Retina (tissue), 1 donor: ENCODE measurements at regions not wholly inside any gene's neighbourhood (a gene's known extent, or its start where the extent isn't known, plus 50 kb on each side); places are given as distances from the start of the nearest gene placed in this dataset.

Source experiments
- DNase-seq: peaks from one replicate; pipeline ENCODE4 v3.0.0-alpha.2; 2016

DNA sequence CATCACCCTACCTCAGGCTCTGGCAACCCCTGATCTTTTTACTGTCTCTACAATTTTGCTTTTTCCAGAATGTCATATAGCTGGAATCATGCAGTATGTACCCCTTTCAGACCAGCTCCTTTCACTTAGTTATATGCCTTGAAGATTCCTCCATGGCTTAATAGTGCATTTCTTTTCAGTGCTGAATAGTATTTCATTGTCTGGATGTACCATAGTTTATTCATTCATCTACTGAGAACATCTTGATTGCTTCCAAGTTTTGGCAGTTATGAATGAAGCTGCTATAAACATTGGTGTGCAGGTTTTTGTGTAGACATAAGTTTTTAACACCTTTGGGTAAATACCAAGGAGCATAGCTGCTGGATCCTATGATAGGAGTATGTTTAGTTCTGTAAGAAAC lies 50.8 kb upstream of the ANP32A start:
- no peak for DNase-seq

DNA sequence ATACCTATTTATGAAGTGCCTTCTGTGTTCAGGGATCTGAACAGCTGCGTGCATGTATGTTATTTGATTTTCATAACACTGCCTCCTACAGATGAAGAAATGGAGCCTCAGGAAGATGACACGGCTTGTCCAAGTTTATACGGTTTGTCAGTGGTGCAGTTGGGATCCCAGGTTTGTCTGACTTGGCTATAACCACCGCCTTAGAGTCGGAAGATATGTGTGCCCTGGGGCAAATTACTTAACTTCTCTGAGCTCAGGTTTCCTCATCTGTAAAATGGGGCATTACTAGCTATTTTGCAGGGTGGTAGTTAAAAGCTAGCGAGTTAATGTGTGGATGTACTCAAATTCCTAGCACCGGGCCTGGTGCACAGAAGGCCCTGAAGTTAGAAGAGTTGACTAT lies 54.1 kb upstream of the ANP32A start:
- no peak for DNase-seq

DNA sequence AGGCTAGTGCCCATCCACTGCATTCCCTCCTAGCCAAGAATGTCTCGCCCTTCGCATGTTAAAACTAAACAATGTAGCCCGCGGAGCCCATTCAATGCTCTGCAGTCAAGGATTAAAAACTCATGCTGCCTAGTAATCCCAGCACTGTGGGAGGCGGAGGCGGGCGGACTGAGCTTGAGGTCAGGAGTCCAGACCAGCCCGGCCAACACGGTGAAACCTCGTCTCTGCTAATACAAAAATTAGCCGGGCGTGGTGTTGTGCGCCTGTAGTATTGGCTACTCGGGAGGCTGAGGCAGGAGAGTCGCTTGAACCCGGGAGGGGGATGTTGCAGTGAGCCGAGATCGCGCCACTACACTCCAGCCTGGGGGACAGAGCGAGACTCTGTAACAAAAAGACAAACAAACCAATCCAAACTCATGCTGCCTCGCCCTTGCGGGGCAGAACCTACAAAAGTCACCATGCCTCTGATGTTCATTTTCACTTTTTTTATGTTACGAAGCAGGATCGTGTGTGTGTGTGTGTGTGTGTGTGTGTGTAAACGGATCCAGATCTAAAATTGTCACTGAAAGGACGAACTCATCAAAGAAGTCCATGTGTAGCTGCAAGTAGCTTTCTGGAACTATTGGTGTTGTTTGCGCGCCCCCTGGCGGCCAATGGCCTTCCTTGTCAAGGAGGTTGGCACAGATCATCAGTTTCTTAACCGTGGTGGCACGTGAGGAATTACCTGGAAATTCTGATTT lies 54.8 kb upstream of the SPESP1 start:
- peak; percentile 92 for DNase-seq

DNA sequence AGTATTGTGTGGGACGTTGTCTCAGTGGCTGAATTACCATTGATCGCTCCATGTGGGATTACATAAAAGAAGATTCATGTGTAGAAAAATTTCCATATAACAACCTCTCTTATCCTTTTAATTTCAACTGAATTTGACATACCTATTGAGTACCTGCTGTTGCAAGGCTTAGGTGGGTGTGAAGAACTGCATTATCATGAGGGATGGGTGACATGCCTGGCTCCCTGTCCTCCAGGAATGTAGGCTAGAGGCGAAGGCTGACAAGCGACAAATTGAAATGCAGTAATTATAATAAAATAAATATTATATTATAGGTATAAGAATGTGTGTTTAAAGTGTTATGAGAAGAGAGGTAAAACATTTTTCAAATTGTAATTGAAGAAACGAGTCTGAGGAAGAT lies 52.7 kb upstream of the SPESP1 start:
- DNase-seq = no peak

DNA sequence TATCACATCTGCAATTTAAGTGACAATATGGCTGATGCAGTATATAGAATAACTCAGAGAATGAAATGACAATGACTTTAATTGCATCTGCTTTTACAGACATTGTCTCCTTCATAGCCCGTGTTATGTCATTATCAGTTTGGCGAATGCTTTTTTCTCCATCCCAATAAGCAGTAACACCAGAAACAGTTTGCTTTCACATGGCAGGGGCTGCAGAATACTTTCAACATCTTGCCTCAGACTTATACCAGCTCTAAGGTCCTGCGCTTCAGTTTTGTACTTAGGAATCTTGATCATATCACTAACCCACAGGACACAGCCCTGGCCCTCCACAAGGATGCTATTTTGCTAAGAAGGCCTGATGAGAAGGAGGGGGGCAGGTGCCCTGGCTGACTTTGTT lies 49.9 kb upstream of the SPESP1 start:
- no peak for DNase-seq
